ENCODE measurements at regions not wholly inside any gene's neighbourhood (a gene's known extent, or its start where the extent isn't known, plus 50 kb on each side); places are given as distances from the start of the nearest gene placed in this dataset.
"Not testable (repeated sequence)": the region's sequence is repeated elsewhere in the genome, so short reads cannot be mapped to it uniquely, and the experiment has no call there.

DNA sequence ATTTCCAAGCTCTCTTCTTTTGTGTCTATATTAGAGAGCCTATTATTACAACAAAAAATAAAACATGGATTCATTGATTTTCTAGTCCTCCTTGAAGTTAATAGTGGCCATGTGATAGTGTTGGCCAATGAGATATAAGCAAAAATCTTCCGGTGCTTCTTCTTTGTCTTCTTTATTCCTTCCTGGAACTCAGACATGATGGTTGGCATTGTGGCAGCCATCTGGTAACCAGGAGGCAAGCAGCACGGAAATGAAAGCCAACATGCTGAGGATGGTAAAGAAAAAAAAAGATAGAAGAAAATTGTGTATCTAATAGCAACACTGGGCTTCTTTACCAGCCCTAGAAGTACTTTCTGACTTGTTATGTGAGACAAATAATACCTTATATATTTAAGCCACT lies 50.8 kb upstream of the SEL1L start:
- H3K4me1 Mint-ChIP-seq = no peaks in the 10 kb centered on the region
- no peaks in the 10 kb centered on the region for H3K27me3 Mint-ChIP-seq
- peaks cover 9% of the 10 kb centered on the region for H3K9me3 Mint-ChIP-seq
- no peak overlapping the region for H3K4me3 Mint-ChIP-seq
- no peaks in the 10 kb centered on the region for H3K36me3 Mint-ChIP-seq
- H3K27ac Mint-ChIP-seq = no peak overlapping the region
- no peak for ATAC-seq

GRCh38 chr14:81589381-81590065 lies 55.9 kb upstream of the SEL1L start:
- Mint-ChIP-seq H3K27me3 (peaks cover 9% of the 10 kb centered on the region), H3K9me3 (no peaks in the 10 kb centered on the region), H3K4me3 (no peak overlapping the region), H3K27ac (no peak overlapping the region), H3K4me1 (no peaks in the 10 kb centered on the region), H3K36me3 (no peaks in the 10 kb centered on the region)
- ATAC-seq = no peak

DNA sequence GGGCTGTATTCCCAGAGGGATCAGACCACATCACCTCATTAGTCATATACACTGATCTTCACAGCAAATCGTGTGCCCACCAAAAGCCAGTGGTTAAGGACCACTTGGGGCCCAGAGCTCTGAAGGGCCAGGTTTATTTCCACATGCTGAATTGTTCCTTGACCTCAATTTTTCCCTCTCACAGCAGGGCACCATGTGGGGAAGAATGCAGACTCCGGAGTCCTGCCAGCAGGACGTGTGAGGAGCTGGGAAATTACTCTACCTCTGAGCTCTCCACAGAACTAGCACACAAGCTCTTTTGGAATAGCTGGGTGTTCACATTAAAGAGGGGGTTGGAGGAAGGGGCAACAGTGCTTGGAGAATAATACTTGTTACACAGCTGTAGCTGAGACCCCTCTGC lies 57.6 kb upstream of the SEL1L start:
- Mint-ChIP-seq H3K4me3 (no peak overlapping the region), H3K36me3 (no peaks in the 10 kb centered on the region), H3K27ac (no peak overlapping the region), H3K9me3 (no peaks in the 10 kb centered on the region), H3K4me1 (no peaks in the 10 kb centered on the region), H3K27me3 (peaks cover 19% of the 10 kb centered on the region)
- no peak for ATAC-seq

DNA sequence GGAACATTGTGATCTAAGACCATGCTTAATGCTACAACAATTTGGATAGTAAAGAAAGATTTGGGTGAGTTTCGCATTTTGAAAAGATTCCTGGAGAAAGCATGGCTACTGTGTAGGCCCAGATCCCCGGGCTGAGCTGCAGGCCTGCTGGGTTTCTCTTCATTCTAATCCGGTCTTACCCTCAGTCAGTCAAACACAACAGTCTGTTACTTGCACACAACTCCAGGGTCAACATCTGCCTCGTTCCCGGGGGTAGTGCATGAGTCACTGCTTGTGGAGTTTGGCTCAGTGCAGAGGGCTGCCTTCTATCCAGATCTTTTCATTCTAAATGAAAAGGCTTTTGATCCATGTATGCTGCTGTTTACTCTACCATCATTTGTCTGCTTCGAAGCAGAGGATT lies 60.4 kb upstream of the SEL1L start:
- Mint-ChIP-seq H3K36me3 (no peaks in the 10 kb centered on the region), H3K27me3 (peaks cover 26% of the 10 kb centered on the region)

GRCh38 chr14:81605660-81606059 lies 72.0 kb upstream of the SEL1L start:
- H3K4me3 Mint-ChIP-seq = no peak overlapping the region
- H3K4me1 Mint-ChIP-seq = no peaks in the 10 kb centered on the region
- no peak for ATAC-seq
- H3K9me3 Mint-ChIP-seq = no peaks in the 10 kb centered on the region
- H3K27ac Mint-ChIP-seq = no peak overlapping the region
- peaks cover 6% of the 10 kb centered on the region for H3K27me3 Mint-ChIP-seq
- no peaks in the 10 kb centered on the region for H3K36me3 Mint-ChIP-seq

More for the DNA sequence above, 60.4 kb upstream of the SEL1L start:
- Mint-ChIP-seq H3K4me1 (no peaks in the 10 kb centered on the region), H3K9me3 (no peaks in the 10 kb centered on the region), H3K27ac (no peak overlapping the region), H3K4me3 (no peak overlapping the region)
- ATAC-seq = no peak

DNA sequence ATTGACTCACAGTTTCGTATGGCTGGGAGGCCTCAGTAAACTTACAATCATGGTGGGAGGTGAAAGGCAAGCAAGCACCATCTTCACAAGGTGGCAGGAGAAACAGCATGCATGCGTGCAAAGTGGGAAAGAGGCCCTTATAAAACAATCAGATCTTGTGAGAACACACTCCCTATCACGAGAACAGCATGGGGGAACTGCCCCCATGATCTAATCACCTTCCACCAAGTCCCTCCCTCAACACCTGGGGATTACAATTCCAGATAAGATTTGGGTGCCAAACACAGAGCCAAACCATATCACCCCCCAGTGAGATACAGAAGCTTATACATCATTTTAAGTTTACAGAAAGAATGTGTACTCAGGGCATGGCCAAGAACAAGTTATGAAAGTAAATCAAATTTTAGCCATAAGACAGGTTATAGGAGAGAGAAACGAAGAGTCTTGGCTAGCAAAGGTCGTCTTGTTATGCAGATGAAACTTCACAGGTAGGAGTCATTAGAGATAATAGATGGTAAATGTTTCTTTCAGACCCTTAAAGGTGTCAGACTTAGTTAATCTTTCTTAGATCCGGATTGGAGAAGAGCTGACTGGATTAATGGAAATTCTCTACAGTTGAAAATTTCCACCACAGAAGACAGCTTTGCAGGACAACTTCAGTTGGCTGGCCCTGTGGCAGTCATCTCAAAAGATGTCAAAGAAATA lies 79.8 kb upstream of the SEL1L start:
- no peak for ATAC-seq
- Mint-ChIP-seq H3K27me3 (no peaks in the 10 kb centered on the region), H3K4me1 (no peaks in the 10 kb centered on the region), H3K9me3 (no peaks in the 10 kb centered on the region), H3K27ac (no peak overlapping the region), H3K36me3 (no peaks in the 10 kb centered on the region), H3K4me3 (no peak overlapping the region)

DNA sequence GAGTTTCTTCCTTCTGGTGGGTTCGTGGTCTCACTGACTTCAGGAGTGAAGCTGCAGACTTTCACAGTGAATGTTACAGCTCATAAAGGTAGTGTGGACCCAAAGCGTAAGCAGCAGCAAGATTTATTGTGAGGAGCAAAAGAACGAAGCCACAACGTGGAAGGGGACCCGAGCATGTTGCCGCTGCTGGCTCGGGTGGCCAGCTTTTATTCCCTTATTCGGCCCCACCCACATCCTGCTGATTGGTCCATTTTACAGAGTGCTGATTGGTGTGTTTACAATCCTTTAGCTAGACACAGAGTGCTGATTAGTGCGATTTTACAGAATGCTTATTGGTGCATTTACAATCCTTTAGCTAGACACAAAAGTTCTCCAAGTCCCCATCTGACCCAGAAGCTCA lies 80.6 kb upstream of the SEL1L start:
- H3K27ac Mint-ChIP-seq, H3K36me3 Mint-ChIP-seq, ATAC-seq, H3K9me3 Mint-ChIP-seq, H3K27me3 Mint-ChIP-seq, H3K4me1 Mint-ChIP-seq, H3K4me3 Mint-ChIP-seq: not testable (repeated sequence)

DNA sequence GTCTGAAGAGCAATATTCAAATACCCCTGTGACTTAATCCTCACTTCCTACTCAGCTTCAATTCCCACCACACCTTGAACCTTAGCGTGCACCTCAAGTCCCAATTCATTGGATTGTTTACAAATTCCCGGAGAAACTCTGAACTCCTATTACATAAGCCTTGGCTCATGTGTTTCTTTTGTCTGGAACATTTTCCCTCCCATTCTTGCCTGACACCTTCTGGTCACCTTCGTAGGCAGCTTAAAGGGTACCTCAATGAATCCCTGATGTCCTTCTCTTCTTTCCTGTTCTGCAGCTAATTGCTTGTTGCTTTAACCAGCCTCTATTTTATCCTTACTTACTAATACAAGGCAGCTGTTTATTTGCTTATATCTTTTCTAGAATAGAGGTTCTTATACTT lies 85.0 kb upstream of the SEL1L start:
- Mint-ChIP-seq H3K4me3 (no peak overlapping the region), H3K9me3 (no peaks in the 10 kb centered on the region), H3K27me3 (no peaks in the 10 kb centered on the region), H3K36me3 (no peaks in the 10 kb centered on the region), H3K4me1 (no peaks in the 10 kb centered on the region), H3K27ac (no peak overlapping the region)
- no peak for ATAC-seq

- no peaks in the 10 kb centered on the region for H3K36me3 Mint-ChIP-seq
- H3K4me1 Mint-ChIP-seq = no peaks in the 10 kb centered on the region
- no peak for ATAC-seq
- no peak overlapping the region for H3K27ac Mint-ChIP-seq
- no peaks in the 10 kb centered on the region for H3K9me3 Mint-ChIP-seq
- H3K4me3 Mint-ChIP-seq = no peak overlapping the region
- no peaks in the 10 kb centered on the region for H3K27me3 Mint-ChIP-seq
Observed at GRCh38 chr14:81619816-81620215, 86.2 kb upstream of the SEL1L start.

- not testable (repeated sequence) for H3K4me1 Mint-ChIP-seq, H3K4me3 Mint-ChIP-seq, ATAC-seq, H3K27me3 Mint-ChIP-seq, H3K9me3 Mint-ChIP-seq, H3K27ac Mint-ChIP-seq, H3K36me3 Mint-ChIP-seq
Observed at GRCh38 chr14:81623771-81624396, 90.2 kb upstream of the SEL1L start.

DNA sequence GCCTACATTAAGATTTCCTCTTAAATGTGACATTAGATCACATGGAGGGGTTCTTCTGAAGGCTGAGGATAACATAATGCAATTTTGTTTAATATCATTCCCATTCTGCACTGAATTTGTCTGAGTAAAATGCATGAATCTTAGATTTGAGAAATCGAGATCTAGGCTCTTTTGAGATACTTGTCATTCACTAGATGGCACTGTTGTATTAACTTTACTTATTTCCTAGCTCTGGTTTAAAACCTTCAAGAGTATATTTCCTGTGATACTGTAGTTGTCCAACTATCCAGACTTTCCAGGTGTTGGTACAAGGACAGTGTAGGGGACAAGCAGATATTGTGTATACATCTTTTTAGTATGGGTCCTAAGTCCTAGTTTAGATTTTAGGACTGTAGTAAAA lies 91.7 kb upstream of the SEL1L start:
- Mint-ChIP-seq H3K9me3 (no peaks in the 10 kb centered on the region), H3K36me3 (no peaks in the 10 kb centered on the region), H3K4me1 (no peaks in the 10 kb centered on the region), H3K4me3 (no peak overlapping the region), H3K27me3 (peaks cover 7% of the 10 kb centered on the region), H3K27ac (no peak overlapping the region)
- ATAC-seq = no peak

DNA sequence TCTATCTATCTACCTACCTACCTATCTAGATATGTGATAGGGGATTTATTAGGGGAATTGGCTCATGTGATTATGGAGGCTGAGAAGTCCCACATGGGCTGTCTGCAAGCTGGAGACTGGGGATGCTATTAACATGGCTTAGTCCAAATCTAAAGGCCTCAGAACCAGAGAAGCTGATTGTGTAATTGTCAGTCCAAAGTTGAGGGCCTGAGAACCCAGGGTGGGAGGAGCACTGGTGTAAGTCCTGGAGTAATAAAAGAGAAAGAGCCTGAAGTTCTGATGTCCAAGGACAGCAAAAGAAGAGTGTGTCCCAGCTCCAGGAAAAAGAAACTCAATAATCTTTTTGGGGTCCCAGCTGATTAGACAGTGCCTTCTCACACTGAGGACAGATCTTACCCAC lies 98.5 kb upstream of the SEL1L start:
- H3K36me3 Mint-ChIP-seq = no peaks in the 10 kb centered on the region
- ATAC-seq = no peak
- H3K27me3 Mint-ChIP-seq = no peaks in the 10 kb centered on the region

GRCh38 chr14:81633496-81633895 lies 99.8 kb upstream of the SEL1L start:
- no peaks in the 10 kb centered on the region for H3K9me3 Mint-ChIP-seq
- no peaks in the 10 kb centered on the region for H3K4me1 Mint-ChIP-seq
- no peak for ATAC-seq
- H3K27me3 Mint-ChIP-seq = no peaks in the 10 kb centered on the region
- H3K4me3 Mint-ChIP-seq = no peak overlapping the region
- H3K36me3 Mint-ChIP-seq = no peaks in the 10 kb centered on the region
- H3K27ac Mint-ChIP-seq = no peak overlapping the region

More for the DNA sequence above, 98.5 kb upstream of the SEL1L start:
- H3K9me3 Mint-ChIP-seq = no peaks in the 10 kb centered on the region
- no peak overlapping the region for H3K27ac Mint-ChIP-seq
- H3K4me3 Mint-ChIP-seq = no peak overlapping the region
- no peaks in the 10 kb centered on the region for H3K4me1 Mint-ChIP-seq

- H3K9me3 Mint-ChIP-seq = no peaks in the 10 kb centered on the region
Observed at GRCh38 chr14:81637639-81638038, 104.0 kb upstream of the SEL1L start.

DNA sequence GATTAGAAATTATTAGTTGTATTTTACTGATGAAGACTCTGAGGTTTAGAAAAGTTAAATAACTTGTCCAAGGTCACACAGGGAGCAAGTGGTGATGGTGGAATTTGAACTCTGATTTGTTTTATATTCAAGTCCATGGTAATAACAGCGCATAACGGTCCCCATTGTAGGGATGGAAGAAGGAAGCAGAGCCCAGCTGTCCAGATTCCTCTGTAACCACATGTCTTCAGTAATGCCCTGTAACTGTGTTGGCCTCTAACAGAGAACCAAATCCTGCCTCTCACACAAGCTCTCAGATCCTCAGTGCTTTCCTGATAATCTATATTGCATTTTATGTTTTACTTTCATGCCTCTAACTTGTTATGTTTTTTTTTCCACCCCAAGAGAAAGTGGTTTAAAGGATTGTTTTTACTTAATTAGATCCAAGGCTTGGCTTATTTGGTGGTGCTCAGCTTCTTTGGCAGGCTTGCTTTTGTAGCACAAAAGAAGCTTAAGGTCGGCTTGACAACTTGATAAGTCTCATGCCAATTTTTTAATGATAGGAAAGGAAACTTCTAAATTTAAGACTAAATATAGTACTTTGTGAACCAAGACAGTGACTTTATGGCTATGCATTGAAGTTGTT lies 105.1 kb upstream of the SEL1L start:
- Mint-ChIP-seq H3K4me1 (no peaks in the 10 kb centered on the region), H3K36me3 (no peaks in the 10 kb centered on the region), H3K9me3 (peaks cover 2% of the 10 kb centered on the region), H3K27ac (no peak overlapping the region), H3K27me3 (no peaks in the 10 kb centered on the region), H3K4me3 (no peak overlapping the region)
- ATAC-seq = no peak

More at GRCh38 chr14:81637639-81638038, 104.0 kb upstream of the SEL1L start:
- Mint-ChIP-seq H3K4me1 (no peaks in the 10 kb centered on the region), H3K36me3 (no peaks in the 10 kb centered on the region), H3K4me3 (no peak overlapping the region), H3K27ac (no peak overlapping the region), H3K27me3 (no peaks in the 10 kb centered on the region)
- ATAC-seq = no peak

Measured in stimulated activated memory B cell treated with anti-CD40 and anti-IgM and Interleukin-4, amounts not matched to agents 10 μg/mL and 1 μg/mL and 100 μg/mL, for 72 hours (primary cell).